AG10803 (cell line): ENCODE measurements at regions not wholly inside any gene's neighbourhood (a gene's known extent, or its start where the extent isn't known, plus 50 kb on each side); places are given as distances from the start of the nearest gene placed in this dataset.

Source experiments
- DNase-seq: peaks from one replicate; pipeline ENCODE4 v3.0.0; 2010; ENCODE audit warnings: low read depth
- H3K4me3 ChIP-seq: 2 replicates; pipeline ENCODE4 v1.5.1; 2011; ENCODE audit warnings: mild to moderate bottlenecking, low read length, control low read depth
- CTCF ChIP-seq: conservative IDR thresholded peaks from 2 replicates; pipeline ENCODE4 v1.5.1; 2011; ENCODE audit warnings: mild to moderate bottlenecking, low read length, control low read depth, inconsistent platforms

GRCh38 chr3:159872374-159873109 lies 116.1 kb upstream of the IL12A start:
- H3K4me3 ChIP-seq, result no peak overlapping the region
- peak; percentile 85 for DNase-seq

GRCh38 chr3:159875116-159875515 lies 113.5 kb upstream of the IL12A start:
- H3K4me3 ChIP-seq, result no peak overlapping the region
- TF ChIP-seq CTCF, result no peak
- DNase-seq, result no peak

More at GRCh38 chr3:159872374-159873109, 116.1 kb upstream of the IL12A start:
- TF ChIP-seq CTCF, result peak; percentile 51

GRCh38 chr3:159877924-159878323 lies 110.7 kb upstream of the IL12A start:
- H3K4me3 ChIP-seq, result no peak overlapping the region
- DNase-seq, result no peak
- TF ChIP-seq CTCF, result no peak

DNA sequence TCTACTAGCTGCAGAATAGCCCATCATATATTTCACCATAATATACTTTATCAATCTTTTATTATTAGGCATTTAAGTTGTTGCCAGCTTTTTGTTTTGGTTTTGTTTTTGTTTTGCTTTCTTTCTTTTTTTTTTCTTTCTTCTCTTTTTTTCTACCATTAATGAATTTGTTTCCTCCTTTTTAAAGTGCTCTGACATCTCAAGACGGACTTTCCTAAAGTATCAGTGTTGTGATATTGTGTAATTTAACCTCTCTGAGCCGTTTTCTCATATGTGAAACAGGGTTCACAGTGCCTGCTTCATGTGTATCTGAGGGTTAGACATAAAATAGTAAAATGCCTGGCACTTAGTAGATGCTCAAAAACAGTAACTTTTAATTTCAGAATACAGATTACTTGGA lies 109.5 kb upstream of the IL12A start:
- DNase-seq, result no peak
- no peak for TF ChIP-seq CTCF
- no peak overlapping the region for H3K4me3 ChIP-seq

DNA sequence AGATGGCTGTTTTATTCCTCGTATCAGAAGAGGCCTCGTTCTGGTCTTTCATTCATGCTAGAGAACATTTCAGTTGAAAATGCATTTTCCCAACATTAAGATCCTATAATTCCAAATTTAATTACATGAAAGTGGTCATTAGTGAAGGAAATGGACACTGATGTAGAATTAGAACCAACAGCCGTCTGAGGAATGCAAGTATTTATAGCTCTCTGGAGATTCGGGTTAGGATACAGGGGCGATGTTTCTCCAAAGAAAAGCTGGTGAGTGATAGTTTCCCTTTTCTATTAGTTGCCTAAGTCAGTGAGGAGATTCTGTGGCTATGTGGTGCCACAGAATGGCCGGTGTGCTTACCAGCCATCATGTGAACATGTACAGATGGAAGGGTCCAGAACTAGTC lies 109.0 kb upstream of the IL12A start:
- DNase-seq, result no peak
- no peak overlapping the region for H3K4me3 ChIP-seq
- no peak for TF ChIP-seq CTCF

DNA sequence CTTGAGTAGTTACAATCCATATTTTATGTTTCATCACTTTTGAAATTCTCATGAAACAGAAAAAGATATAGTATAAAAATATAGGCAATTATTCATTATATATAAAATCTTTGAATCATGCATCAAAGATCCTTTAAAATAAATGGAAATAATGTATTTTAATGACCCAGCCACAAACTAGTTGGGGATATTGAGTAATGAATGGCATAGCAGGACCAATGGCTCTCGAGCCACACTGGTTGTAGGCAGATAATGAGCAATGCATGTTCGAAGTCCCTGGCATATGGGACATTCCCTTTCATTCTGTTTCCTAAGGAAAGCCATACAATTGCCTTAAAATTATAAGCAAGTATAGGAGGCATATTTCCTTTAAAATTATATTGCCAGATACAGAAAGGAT lies 107.4 kb upstream of the IL12A start:
- TF ChIP-seq CTCF, result no peak
- DNase-seq, result no peak
- no peak overlapping the region for H3K4me3 ChIP-seq

DNA sequence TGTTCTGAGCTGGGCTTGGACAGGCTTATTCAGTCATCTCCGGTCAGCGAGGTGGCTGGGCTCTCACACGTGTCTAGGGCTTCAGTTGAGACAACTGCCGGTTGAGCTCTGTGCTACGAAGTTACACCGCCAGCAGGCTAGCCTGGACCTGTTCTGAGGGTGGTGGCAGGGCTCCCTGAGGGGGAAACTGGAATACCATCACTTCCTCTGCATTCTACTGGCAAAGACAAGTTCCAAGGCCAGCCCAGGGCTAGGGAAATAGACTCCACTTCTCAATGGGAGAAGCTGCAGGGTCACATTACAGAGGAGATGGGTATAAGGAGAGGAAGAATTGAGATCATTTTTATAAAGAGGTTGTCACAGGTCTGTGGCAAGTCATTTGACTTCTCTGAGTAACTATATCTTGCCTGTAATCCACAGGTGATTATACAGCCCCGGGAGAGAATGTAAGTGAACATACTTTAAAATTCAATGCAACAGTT lies 106.8 kb upstream of the IL12A start:
- no peak overlapping the region for H3K4me3 ChIP-seq
- no peak for DNase-seq
- TF ChIP-seq CTCF, result no peak
